Astrocyte (in vitro differentiated cells and primary cell): ENCODE measurements at regions not wholly inside any gene's neighbourhood (a gene's known extent, or its start where the extent isn't known, plus 50 kb on each side); places are given as distances from the start of the nearest gene placed in this dataset.

Experiments used
- DNase-seq: peaks from one replicate; pipeline ENCODE4 v3.0.0-alpha.2; 2010; ENCODE audit warnings: low read depth
- FAIRE-seq: peaks from 2 replicates; lab custom pipeline; 2011; peaks lifted over from hg19 to GRCh38; lab: Jason Lieb, UNC
- H2AFZ ChIP-seq: 2 replicates; pipeline ENCODE4 v1.6.0; 2012; ENCODE audit warnings: low read depth, low read length, inconsistent platforms
- H3K27ac ChIP-seq: 2 replicates; pipeline ENCODE4 v1.5.1; 2011; ENCODE audit warnings: low read depth, low read length, inconsistent platforms
- H3K27me3 ChIP-seq: 2 replicates; pipeline ENCODE4 v1.6.0; 2011; ENCODE audit warnings: low read length, inconsistent platforms; ENCODE audit not compliant: insufficient read depth
- H3K36me3 ChIP-seq: 2 replicates; pipeline ENCODE4 v1.5.1; 2011; ENCODE audit warnings: low read length, inconsistent platforms; ENCODE audit not compliant: insufficient read depth
- H3K4me1 ChIP-seq: 2 replicates; pipeline ENCODE4 v1.5.1; 2011; ENCODE audit warnings: low read length, inconsistent platforms; ENCODE audit not compliant: insufficient read depth
- H3K4me2 ChIP-seq: 2 replicates; pipeline ENCODE4 v1.6.0; 2012; ENCODE audit warnings: low read length, inconsistent platforms
- H3K4me3 ChIP-seq: 2 replicates; pipeline ENCODE4 v1.5.1; 2011; ENCODE audit warnings: low read depth, mild to moderate bottlenecking, low read length, inconsistent platforms; ENCODE audit not compliant: insufficient read depth
- H3K79me2 ChIP-seq: 2 replicates; pipeline ENCODE4 v1.6.0; 2012; ENCODE audit warnings: mild to moderate bottlenecking, low read length, inconsistent platforms; ENCODE audit not compliant: insufficient read depth
- H3K9ac ChIP-seq: 2 replicates; pipeline ENCODE4 v1.6.0; 2012; ENCODE audit warnings: mild to moderate bottlenecking, low read length, inconsistent platforms
- H3K9me3 ChIP-seq: 2 replicates; pipeline ENCODE4 v1.5.1; 2012; ENCODE audit warnings: low read depth, mild to moderate bottlenecking, low read length, inconsistent platforms; ENCODE audit not compliant: insufficient read depth
- H4K20me1 ChIP-seq: 2 replicates; pipeline ENCODE4 v1.6.0; 2012; ENCODE audit warnings: low read length, inconsistent platforms; ENCODE audit not compliant: insufficient read depth
- H3K27ac Mint-ChIP-seq: one replicate; pipeline ENCODE4 v1.8.0; 2021; ENCODE audit warnings: mild to moderate bottlenecking, mixed read lengths; ENCODE audit not compliant: unreplicated experiment
- H3K27me3 Mint-ChIP-seq: one replicate; pipeline ENCODE4 v1.8.0; 2021; ENCODE audit warnings: low read depth, mixed read lengths; ENCODE audit not compliant: unreplicated experiment
- H3K36me3 Mint-ChIP-seq: one replicate; pipeline ENCODE4 v1.8.0; 2021; ENCODE audit warnings: low read depth, mixed read lengths; ENCODE audit not compliant: unreplicated experiment
- H3K4me1 Mint-ChIP-seq: one replicate; pipeline ENCODE4 v1.8.0; 2021; ENCODE audit warnings: low read depth, mixed read lengths; ENCODE audit not compliant: unreplicated experiment
- H3K4me3 Mint-ChIP-seq: one replicate; pipeline ENCODE4 v1.8.0; 2021; ENCODE audit warnings: mild to moderate bottlenecking, moderate library complexity, mixed read lengths; ENCODE audit not compliant: unreplicated experiment
- H3K9me3 Mint-ChIP-seq: one replicate; pipeline ENCODE4 v1.8.0; 2021; ENCODE audit warnings: mild to moderate bottlenecking, mixed read lengths; ENCODE audit not compliant: unreplicated experiment
- CTCF ChIP-seq: IDR thresholded peaks from 2 replicates; pipeline ENCODE4 v1.5.1; 2011; ENCODE audit warnings: low read depth, mild to moderate bottlenecking, inconsistent platforms, low read length, moderate library complexity; ENCODE audit not compliant: insufficient read depth
- EZH2 ChIP-seq: IDR thresholded peaks from 2 replicates; pipeline ENCODE4 v1.6.1; 2012; ENCODE audit warnings: mild to moderate bottlenecking, low read length, inconsistent platforms; ENCODE audit not compliant: insufficient read depth

- H3K4me3 ChIP-seq = no peak overlapping the region
- no peak overlapping the region for H3K27ac Mint-ChIP-seq
- no peak overlapping the region for H2AFZ ChIP-seq
- peaks cover 11% of the 10 kb centered on the region for H3K9me3 Mint-ChIP-seq
- peaks cover 2% of the 10 kb centered on the region for H3K36me3 Mint-ChIP-seq
- H3K4me1 Mint-ChIP-seq = no peaks in the 10 kb centered on the region
- no peak overlapping the region for H3K9ac ChIP-seq
- peaks cover 2% of the 10 kb centered on the region for H3K27me3 Mint-ChIP-seq
- FAIRE-seq = no peak
- no peaks in the 10 kb centered on the region for H3K4me1 ChIP-seq
- no peaks in the 10 kb centered on the region for H4K20me1 ChIP-seq
- no peaks in the 10 kb centered on the region for H3K27me3 ChIP-seq
- H3K36me3 ChIP-seq = no peaks in the 10 kb centered on the region
- H3K27ac ChIP-seq = no peak overlapping the region
- no peaks in the 10 kb centered on the region for H3K79me2 ChIP-seq
- TF ChIP-seq CTCF = no peak
- no peak for TF ChIP-seq EZH2
- no peak overlapping the region for H3K4me2 ChIP-seq
- no peaks in the 10 kb centered on the region for H3K9me3 ChIP-seq
- DNase-seq = no peak
- H3K4me3 Mint-ChIP-seq = no peak overlapping the region
Observed at GRCh38 chr10:120702032-120702431, 149.1 kb upstream of the WDR11 start.

- no peaks in the 10 kb centered on the region for H4K20me1 ChIP-seq
- no peak overlapping the region for H3K27ac Mint-ChIP-seq
- H3K36me3 ChIP-seq = no peaks in the 10 kb centered on the region
- H2AFZ ChIP-seq = no peak overlapping the region
- no peak overlapping the region for H3K4me3 ChIP-seq
- no peaks in the 10 kb centered on the region for H3K9me3 Mint-ChIP-seq
- H3K4me2 ChIP-seq = no peak overlapping the region
- no peak overlapping the region for H3K9ac ChIP-seq
- FAIRE-seq (no peak), DNase-seq (no peak)
- H3K4me1 Mint-ChIP-seq = no peaks in the 10 kb centered on the region
- no peaks in the 10 kb centered on the region for H3K36me3 Mint-ChIP-seq
- no peak overlapping the region for H3K4me3 Mint-ChIP-seq
- no peaks in the 10 kb centered on the region for H3K9me3 ChIP-seq
- TF ChIP-seq EZH2 (no peak), CTCF (no peak)
- no peaks in the 10 kb centered on the region for H3K4me1 ChIP-seq
- peaks cover 2% of the 10 kb centered on the region for H3K27me3 Mint-ChIP-seq
- H3K27me3 ChIP-seq = no peaks in the 10 kb centered on the region
- no peaks in the 10 kb centered on the region for H3K79me2 ChIP-seq
- H3K27ac ChIP-seq = no peak overlapping the region
Observed at GRCh38 chr10:120705309-120705708, 145.9 kb upstream of the WDR11 start.

DNA sequence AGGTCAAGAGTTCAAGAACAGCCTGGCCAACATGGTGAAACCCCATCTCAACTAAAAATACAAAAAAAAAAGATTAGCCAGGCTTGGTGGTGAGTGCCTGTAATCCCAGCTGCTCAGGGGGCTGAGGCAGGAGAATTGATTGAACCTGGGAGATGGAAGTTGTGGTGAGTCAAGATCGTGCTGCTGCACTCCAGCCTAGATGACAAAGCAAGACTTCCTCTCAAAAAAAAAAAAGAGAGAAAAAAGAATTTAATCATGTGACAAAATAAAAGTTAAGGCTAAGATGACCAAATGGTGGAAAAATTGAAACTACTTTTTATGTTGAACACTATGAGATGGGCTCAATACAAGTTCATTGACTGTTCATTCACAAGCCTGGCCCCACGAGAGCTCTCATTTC lies 141.1 kb upstream of the WDR11 start:
- TF ChIP-seq CTCF (no peak), EZH2 (no peak)
- Mint-ChIP-seq H3K4me1 (peaks cover 13% of the 10 kb centered on the region), H3K27ac (no peak overlapping the region), H3K27me3 (peaks cover 7% of the 10 kb centered on the region), H3K36me3 (no peaks in the 10 kb centered on the region), H3K9me3 (no peaks in the 10 kb centered on the region), H3K4me3 (no peak overlapping the region)
- Histone ChIP-seq H3K4me1 (no peaks in the 10 kb centered on the region), H3K9ac (no peak overlapping the region), H3K4me3 (no peak overlapping the region), H3K4me2 (no peak overlapping the region), H3K9me3 (no peaks in the 10 kb centered on the region), H4K20me1 (no peaks in the 10 kb centered on the region), H2AFZ (no peak overlapping the region), H3K27me3 (no peaks in the 10 kb centered on the region), H3K79me2 (no peaks in the 10 kb centered on the region), H3K27ac (no peak overlapping the region), H3K36me3 (no peaks in the 10 kb centered on the region)
- no peak for FAIRE-seq
- DNase-seq = no peak
